GM12872 (cell line): ENCODE measurements at regions not wholly inside any gene's neighbourhood (a gene's known extent, or its start where the extent isn't known, plus 50 kb on each side); places are given as distances from the start of the nearest gene placed in this dataset.

Source experiments
- CTCF ChIP-seq: IDR thresholded peaks from 3 replicates; pipeline ENCODE4 v1.5.1; 2011; ENCODE audit warnings: low read depth, mild to moderate bottlenecking, low read length, moderate library complexity; ENCODE audit not compliant: insufficient read depth

GRCh38 chr13:106882246-106882645 is 314.3 kb upstream of the ARGLU1 start:
- TF ChIP-seq CTCF: no peak

- TF ChIP-seq CTCF: no peak
Observed at GRCh38 chr13:106879806-106880205, 311.9 kb upstream of the ARGLU1 start.

- no peak for TF ChIP-seq CTCF
Observed at GRCh38 chr13:106874323-106874722, 306.4 kb upstream of the ARGLU1 start.

- no peak for TF ChIP-seq CTCF
Observed at GRCh38 chr13:106873810-106874209, 305.9 kb upstream of the ARGLU1 start.

GRCh38 chr13:106867249-106867648 is 299.3 kb upstream of the ARGLU1 start:
- no peak for TF ChIP-seq CTCF

GRCh38 chr13:106865716-106866440 is 297.9 kb upstream of the ARGLU1 start:
- TF ChIP-seq CTCF: no peak

- TF ChIP-seq CTCF: no peak
Observed at GRCh38 chr13:106859533-106859904, 291.6 kb upstream of the ARGLU1 start.
